ENCODE measurements at regions not wholly inside any gene's neighbourhood (a gene's known extent, or its start where the extent isn't known, plus 50 kb on each side); places are given as distances from the start of the nearest gene placed in this dataset.

DNA sequence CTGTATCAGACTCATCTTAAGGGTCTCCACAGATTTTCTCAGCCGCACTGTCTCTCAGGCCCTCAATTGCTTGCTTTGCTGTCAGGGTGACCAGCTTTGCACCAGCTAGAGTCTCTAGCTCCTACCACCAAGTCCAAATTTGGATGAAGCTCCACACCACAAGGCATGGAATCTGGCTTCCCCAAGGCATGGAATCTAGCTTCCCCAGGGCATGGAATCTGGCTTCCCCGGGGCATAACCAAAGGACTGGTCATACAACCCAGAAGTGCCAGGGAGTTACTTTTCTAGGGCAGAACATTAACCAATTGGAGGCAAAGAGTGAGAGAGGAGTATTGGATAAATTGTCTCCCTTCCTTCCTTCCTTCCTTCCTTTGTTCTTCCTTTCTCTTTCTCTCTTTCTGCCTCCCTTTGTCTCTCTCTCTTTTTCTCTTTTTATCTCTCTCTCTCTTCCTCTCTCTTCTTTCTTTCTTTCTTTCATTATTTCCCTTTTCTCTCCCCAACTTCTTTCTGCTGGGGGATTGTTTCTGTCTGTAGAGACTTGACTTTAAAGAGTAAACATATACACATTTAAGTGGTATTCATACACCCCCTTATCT is 76.9 kb upstream of the HAO2 start:
- TF ChIP-seq, protein P1, sequence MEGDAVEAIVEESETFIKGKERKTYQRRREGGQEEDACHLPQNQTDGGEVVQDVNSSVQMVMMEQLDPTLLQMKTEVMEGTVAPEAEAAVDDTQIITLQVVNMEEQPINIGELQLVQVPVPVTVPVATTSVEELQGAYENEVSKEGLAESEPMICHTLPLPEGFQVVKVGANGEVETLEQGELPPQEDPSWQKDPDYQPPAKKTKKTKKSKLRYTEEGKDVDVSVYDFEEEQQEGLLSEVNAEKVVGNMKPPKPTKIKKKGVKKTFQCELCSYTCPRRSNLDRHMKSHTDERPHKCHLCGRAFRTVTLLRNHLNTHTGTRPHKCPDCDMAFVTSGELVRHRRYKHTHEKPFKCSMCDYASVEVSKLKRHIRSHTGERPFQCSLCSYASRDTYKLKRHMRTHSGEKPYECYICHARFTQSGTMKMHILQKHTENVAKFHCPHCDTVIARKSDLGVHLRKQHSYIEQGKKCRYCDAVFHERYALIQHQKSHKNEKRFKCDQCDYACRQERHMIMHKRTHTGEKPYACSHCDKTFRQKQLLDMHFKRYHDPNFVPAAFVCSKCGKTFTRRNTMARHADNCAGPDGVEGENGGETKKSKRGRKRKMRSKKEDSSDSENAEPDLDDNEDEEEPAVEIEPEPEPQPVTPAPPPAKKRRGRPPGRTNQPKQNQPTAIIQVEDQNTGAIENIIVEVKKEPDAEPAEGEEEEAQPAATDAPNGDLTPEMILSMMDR (IDR thresholded peaks at IDR 0.05) = no peak
- Mint-ChIP-seq H3K4me1 (ENCODE audit: low read depth) (peaks cover 23% of the 10 kb centered on the region), H3K27ac (no peak overlapping the region), H3K9me3 (no peaks in the 10 kb centered on the region), H3K36me3 (ENCODE audit: low read depth) (no peaks in the 10 kb centered on the region), H3K27me3 (ENCODE audit: insufficient read depth) (peaks cover 12% of the 10 kb centered on the region), H3K4me3 (no peak overlapping the region)
- peak; percentile 15 for DNase-seq

GRCh38 chr1:119293797-119294196 is 74.8 kb upstream of the HAO2 start:
- Mint-ChIP-seq H3K4me3 (no peak overlapping the region), H3K4me1 (ENCODE audit: low read depth) (peaks cover 19% of the 10 kb centered on the region), H3K27me3 (ENCODE audit: insufficient read depth) (peaks cover 12% of the 10 kb centered on the region), H3K27ac (no peak overlapping the region), H3K9me3 (no peaks in the 10 kb centered on the region), H3K36me3 (ENCODE audit: low read depth) (no peaks in the 10 kb centered on the region)
- DNase-seq = no peak
- TF ChIP-seq, protein P1 (IDR thresholded peaks at IDR 0.05) = no peak

DNA sequence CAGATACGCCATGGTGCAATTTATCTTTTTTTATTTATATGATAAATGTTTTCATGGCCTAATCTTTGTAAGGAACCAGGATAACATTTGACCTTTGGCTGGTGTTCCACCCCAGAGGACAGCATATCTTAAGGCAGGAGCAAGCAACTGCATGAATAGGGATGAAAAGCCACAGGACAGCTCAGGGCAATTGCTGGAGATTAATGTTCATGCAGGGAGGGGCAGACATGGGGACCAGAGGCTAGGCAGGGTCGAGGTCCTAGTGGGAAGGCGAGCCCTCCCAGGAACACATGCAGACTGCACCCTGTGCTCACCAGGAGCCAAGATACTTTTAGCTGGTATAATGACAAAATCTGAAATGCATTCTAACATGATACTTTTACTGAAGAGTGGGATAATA is 74.4 kb upstream of the HAO2 start:
- Mint-ChIP-seq H3K27ac (no peak overlapping the region), H3K4me1 (ENCODE audit: low read depth) (peaks cover 15% of the 10 kb centered on the region), H3K4me3 (no peak overlapping the region), H3K36me3 (ENCODE audit: low read depth) (no peaks in the 10 kb centered on the region), H3K27me3 (ENCODE audit: insufficient read depth) (peaks cover 12% of the 10 kb centered on the region), H3K9me3 (no peaks in the 10 kb centered on the region)
- no peak for DNase-seq
- TF ChIP-seq, protein P1 (IDR thresholded peaks at IDR 0.05) = no peak

- TF ChIP-seq, protein P1 (IDR thresholded peaks at IDR 0.05) = no peak
- H3K36me3 Mint-ChIP-seq (ENCODE audit: low read depth) = no peaks in the 10 kb centered on the region
- H3K4me3 Mint-ChIP-seq = no peak overlapping the region
- H3K27ac Mint-ChIP-seq = no peak overlapping the region
- H3K27me3 Mint-ChIP-seq (ENCODE audit: insufficient read depth) = peaks cover 12% of the 10 kb centered on the region
- peaks cover 14% of the 10 kb centered on the region; the same call in 1 of the 2 replicates for H3K4me1 Mint-ChIP-seq (ENCODE audit: low read depth)
- no peak for DNase-seq
- no peaks in the 10 kb centered on the region for H3K9me3 Mint-ChIP-seq
Measured at GRCh38 chr1:119294722-119295121, 73.9 kb upstream of the HAO2 start.

- Mint-ChIP-seq H3K36me3 (ENCODE audit: low read depth) (no peaks in the 10 kb centered on the region), H3K27me3 (ENCODE audit: insufficient read depth) (peaks cover 31% of the 10 kb centered on the region), H3K9me3 (no peaks in the 10 kb centered on the region), H3K4me3 (no peak overlapping the region), H3K4me1 (ENCODE audit: low read depth) (no peaks in the 10 kb centered on the region), H3K27ac (no peak overlapping the region)
- TF ChIP-seq, protein P1 (IDR thresholded peaks at IDR 0.05) = no peak
- no peak for DNase-seq
Measured at GRCh38 chr1:119298687-119299303, 69.8 kb upstream of the HAO2 start.
